K562 (cell line): ENCODE measurements at regions not wholly inside any gene's neighbourhood (a gene's known extent, or its start where the extent isn't known, plus 50 kb on each side); places are given as distances from the start of the nearest gene placed in this dataset.

Source experiments
- ATAC-seq: fragments of 200-7000 bp; cut with Tn5 transposase; 3 replicates; pipeline ENCODE4 v1.9.1; 2020; ENCODE audit warnings: moderate library complexity
- BruUV-seq: library from RNA; stranded (reverse); fragments of 400-500 nt; replicated peaks from 2 replicates; lab custom pipeline; 2021; lab: Mats Ljungman, UMichigan
- CTCF ChIA-PET: fragments of 300-600 bp; formaldehyde crosslinking; extraction: SDS; loops from one replicate; lab custom pipeline; 2021; ENCODE audit warnings: low intra/inter-chr PET ratio; lab: Yijun Ruan, JAX
- POLR2A ChIA-PET: fragments of 300-600, 350-650 bp; sonication (Branson Sonifier 250); formaldehyde crosslinking; extraction: SDS; loops from one replicate; lab custom pipeline; 2021; ENCODE audit warnings: antibody characterized with exemption, inconsistent platforms; lab: Yijun Ruan, JAX
- DNase-seq, 4 experiments: peaks; one replicate each; pipeline versions ENCODE4 v3.0.0 to v3.0.0-alpha.2; 2011 to 2018; ENCODE audit warnings: low spot score in 3 of 4, mixed read lengths in 3 of 4; ENCODE audit errors: extremely low read depth in 1 of 4
- FAIRE-seq: peaks from 2 replicates; lab custom pipeline; 2011; peaks lifted over from hg19 to GRCh38; lab: Jason Lieb, UNC
- H2AFZ ChIP-seq: 2 replicates; pipeline ENCODE4 v1.6.0; 2011; ENCODE audit warnings: low read depth, low read length, control low read depth, inconsistent platforms
- H3K27ac ChIP-seq: fragments of 200-600 bp; 3 replicates; pipeline ENCODE4 v1.8.0; 2011; ENCODE audit warnings: low read depth, mild to moderate bottlenecking, control low read depth, inconsistent platforms, low read length, moderate library complexity, mixed read lengths; ENCODE audit errors: extremely low read depth
- H3K27me3 ChIP-seq, 2 experiments: fragments of 300-600 bp in 1 of 2; 2 replicates in 1 of 2; 3 replicates in 1 of 2; pipeline versions ENCODE4 v1.6.0 to v1.8.0; 2011; ENCODE audit warnings: inconsistent platforms in 2 of 2, low read length in 2 of 2, mild to moderate bottlenecking in 1 of 2, mixed read lengths in 1 of 2, moderate library complexity in 1 of 2; ENCODE audit not compliant: control insufficient read depth in 2 of 2, insufficient read depth in 2 of 2
- H3K36me3 ChIP-seq: fragments of 300-600 bp; 3 replicates; pipeline ENCODE4 v1.8.0; 2011; ENCODE audit warnings: mild to moderate bottlenecking, low read length, inconsistent platforms; ENCODE audit not compliant: control insufficient read depth, insufficient read depth
- H3K4me1 ChIP-seq, 2 experiments: fragments of 200-600 bp in 1 of 2; replicated peaks in 1 of 2; 2 replicates in 1 of 2; 3 replicates in 1 of 2; pipeline versions ENCODE4 v1.5.1 to v1.8.0; 2011; ENCODE audit warnings: inconsistent platforms in 2 of 2, low read length in 2 of 2, mild to moderate bottlenecking in 1 of 2, mixed read lengths in 1 of 2, moderate library complexity in 1 of 2; ENCODE audit not compliant: control insufficient read depth in 2 of 2, insufficient read depth in 2 of 2
- H3K4me2 ChIP-seq: 2 replicates; pipeline ENCODE4 v1.6.1; 2011; ENCODE audit warnings: low read length, control low read depth, inconsistent platforms, mixed read lengths; ENCODE audit not compliant: insufficient read depth
- H3K4me3 ChIP-seq: fragments of 200-600 bp; sonication (generic), shearing (Covaris generic); 2 replicates; pipeline ENCODE4 v1.5.1; 2016; ENCODE audit warnings: control low read depth, inconsistent platforms
- H3K79me2 ChIP-seq: fragments of 200-600 bp; 3 replicates; pipeline ENCODE4 v1.8.0; 2011; ENCODE audit warnings: low read length, inconsistent platforms; ENCODE audit not compliant: control insufficient read depth, insufficient read depth
- H3K9ac ChIP-seq, 2 experiments: 2 replicates each; pipeline versions ENCODE4 v1.6.0 to v1.6.1; 2011; ENCODE audit warnings: low read depth in 2 of 2, low read length in 2 of 2, control low read depth in 1 of 2, inconsistent platforms in 1 of 2, mild to moderate bottlenecking in 1 of 2, mixed read lengths in 1 of 2; ENCODE audit not compliant: insufficient read depth in 1 of 2
- H3K9me1 ChIP-seq: one replicate; pipeline ENCODE4 v1.6.0; 2011; ENCODE audit warnings: inconsistent platforms, mild to moderate bottlenecking, low read length, moderate library complexity; ENCODE audit not compliant: control insufficient read depth, insufficient read depth
- H3K9me3 ChIP-seq: replicated peaks from 2 replicates; pipeline ENCODE4 v1.5.1; 2011; ENCODE audit warnings: low read depth, low read length, inconsistent platforms; ENCODE audit not compliant: control insufficient read depth, insufficient read depth
- H4K20me1 ChIP-seq: replicated peaks from 2 replicates; pipeline ENCODE4 v1.6.1; 2011; ENCODE audit warnings: low read length, inconsistent platforms, mixed read lengths; ENCODE audit not compliant: control insufficient read depth, insufficient read depth
- CHCHD3 ChIP-seq: fragments of 250-450 bp; sonication (Bioruptor Pico); IDR thresholded peaks from 2 replicates; pipeline ENCODE4 v2.1.2; 2022; ENCODE audit warnings: mild to moderate bottlenecking
- CREB3 ChIP-seq: fragments of 450-650 bp; conservative IDR thresholded peaks from 2 replicates; pipeline ENCODE4 v1.6.1; 2016; ENCODE audit warnings: missing genetic modification characterization, low read depth, mild to moderate bottlenecking, missing compliant biosample characterization, moderate library complexity
- FIP1L1 ChIP-seq: fragments of 200-400 bp; formaldehyde crosslinking; IDR thresholded peaks from 2 replicates; pipeline ENCODE4 v1.6.1; 2018; ENCODE audit warnings: mild to moderate bottlenecking, low read depth, low read length; ENCODE audit not compliant: poor library complexity, severe bottlenecking
- FOXA1 ChIP-seq: fragments of 450-650 bp; IDR thresholded peaks from 2 replicates; pipeline ENCODE4 v1.6.1; 2016; ENCODE audit warnings: mild to moderate bottlenecking, borderline replicate concordance
- HNRNPL ChIP-seq: fragments of 200-400 bp; formaldehyde crosslinking; IDR thresholded peaks from 2 replicates; pipeline ENCODE4 v1.6.1; 2017; ENCODE audit warnings: low read depth, mild to moderate bottlenecking, low read length
- MTA2 ChIP-seq: fragments of 450-650 bp; IDR thresholded peaks from 2 replicates; pipeline ENCODE4 v1.6.1; 2016; ENCODE audit warnings: low read depth
- NR2C2 ChIP-seq, 2 experiments: fragments of 200-800 bp in 1 of 2; sonication (Bioruptor generic) in 1 of 2; sonication (generic) in 1 of 2; formaldehyde crosslinking in 1 of 2; IDR thresholded peaks; 2 replicates each; pipeline versions ENCODE4 v1.6.1 to v1.8.0; 2016 to 2022; ENCODE audit warnings: mild to moderate bottlenecking in 1 of 2, missing compliant biosample characterization in 1 of 2, missing genetic modification characterization in 1 of 2, missing genetic modification reagents in 1 of 2
- POLR2A ChIP-seq: fragments of 450-650 bp; conservative IDR thresholded peaks from 2 replicates; pipeline ENCODE4 v1.6.1; 2016
- SAFB ChIP-seq: fragments of 200-400 bp; formaldehyde crosslinking; IDR thresholded peaks from 2 replicates; pipeline ENCODE4 v1.6.1; 2017; ENCODE audit warnings: low read depth, low read length, borderline replicate concordance
- ZBTB17 ChIP-seq: fragments of 450-650 bp; formaldehyde crosslinking; IDR thresholded peaks from 2 replicates; pipeline ENCODE4 v1.4.0; 2020; ENCODE audit warnings: mild to moderate bottlenecking
- ZNF668 ChIP-seq: fragments of 250-450 bp; sonication (Bioruptor Pico); IDR thresholded peaks from 2 replicates; pipeline ENCODE4 v1.8.0; 2022; ENCODE audit warnings: mild to moderate bottlenecking, inconsistent platforms
- WGBS: fragments of 100-300 bp; shearing (Covaris generic); methylation state at CpG from one replicate; pipeline ENCODE4 v1.1.6; 2016; ENCODE audit warnings: low coverage, mixed read lengths; ENCODE audit not compliant: insufficient coverage; ENCODE audit errors: missing lambda C conversion rate; 5-methylcytosine and 5-hydroxymethylcytosine counted together
- in situ Hi-C: fragments of 300-500 bp; cut with MboI; formaldehyde crosslinking; loops from 4 replicates; pipeline ENCODE4 v1.15.0; 2018; ENCODE audit warnings: inconsistent platforms, mixed read lengths
- intact Hi-C: fragments of 100-400 bp; cut with micrococcal nuclease; formaldehyde crosslinking; loops from 2 replicates; pipeline ENCODE4 v1.14.2; 2022

- CTCF ChIA-PET = no interaction called here
- no peak overlapping the region for H3K4me2 ChIP-seq
- DNase-seq (no peak), FAIRE-seq (no peak)
- H3K4me3 ChIP-seq = no peak overlapping the region
- no peaks in the 10 kb centered on the region for H3K27me3 ChIP-seq
- H3K9me3 ChIP-seq = no peaks in the 10 kb centered on the region
- no peaks in the 10 kb centered on the region for H3K36me3 ChIP-seq
- no TSS peak for BruUV-seq
- H3K27ac ChIP-seq = no peak overlapping the region
- no peak for TF ChIP-seq MTA2
- TF ChIP-seq, all 486 proteins: peak for 0
- Histone ChIP-seq H3K9ac (no peak overlapping the region), H3K9me1 (no peaks in the 10 kb centered on the region), H4K20me1 (no peaks in the 10 kb centered on the region), H3K79me2 (no peaks in the 10 kb centered on the region), H3K4me1 (no peaks in the 10 kb centered on the region), H2AFZ (no peak overlapping the region)
- in situ Hi-C loops (no loop called here), intact Hi-C loops (no loop called here)
- 0% methylated on average over 3 of the region's 3 CpGs for WGBS
- no peak for ATAC-seq
- POLR2A ChIA-PET = no interaction called here
These were observed 517.2 kb upstream of the CBLB start for GRCh38 chr3:106386050-106386449.

- no peak for DNase-seq
- Histone ChIP-seq H3K27me3 (no peaks in the 10 kb centered on the region), H3K4me2 (no peak overlapping the region), H3K79me2 (no peaks in the 10 kb centered on the region), H3K4me3 (no peak overlapping the region), H3K27ac (no peak overlapping the region), H2AFZ (no peak overlapping the region), H3K36me3 (no peaks in the 10 kb centered on the region), H4K20me1 (no peaks in the 10 kb centered on the region), H3K9me1 (no peaks in the 10 kb centered on the region), H3K9me3 (no peaks in the 10 kb centered on the region), H3K4me1 (no peaks in the 10 kb centered on the region), H3K9ac (no peak overlapping the region)
- POLR2A ChIA-PET = no interaction called here
- FAIRE-seq = no peak
- no TSS peak for BruUV-seq
- WGBS = 0% methylated on average over 1 of the region's 1 CpG
- in situ Hi-C loops = no loop called here
- CTCF ChIA-PET = no interaction called here
- no peak for ATAC-seq
- intact Hi-C loops = no loop called here
- TF ChIP-seq CREB3 (tag) (no peak), ZBTB17 (CRISPR knock-in tag) (no peak), ZNF668 (no peak), SAFB (no peak), POLR2A (no peak), FOXA1 (no peak), FIP1L1 (no peak), HNRNPL (no peak), CHCHD3 (CRISPR knock-in tag) (no peak), NR2C2 (CRISPR knock-in tag; IDR thresholded peaks at IDR 0.05) (no peak), NR2C2 (tag; IDR thresholded peaks at IDR 0.05) (no peak)
These were observed 524.1 kb upstream of the CBLB start for GRCh38 chr3:106392915-106393314.
